PC-9 (cell line): ENCODE measurements at regions not wholly inside any gene's neighbourhood (a gene's known extent, or its start where the extent isn't known, plus 50 kb on each side); places are given as distances from the start of the nearest gene placed in this dataset.

Experiments used
- BruUV-seq: library from RNA; stranded (reverse); fragments of 400-500 nt; replicated peaks from 2 replicates; lab custom pipeline; 2021; lab: Mats Ljungman, UMichigan
- CTCF ChIA-PET: fragments of 300-600 bp; sonication (Branson Sonifier 250); formaldehyde crosslinking; loops from one replicate; lab custom pipeline; 2022; ENCODE audit warnings: antibody characterized with exemption; lab: Charles Lee
- POLR2A ChIA-PET: fragments of 300-600 bp; sonication (Branson Sonifier 250); formaldehyde crosslinking; loops from one replicate; lab custom pipeline; 2022; ENCODE audit warnings: antibody characterized with exemption; ENCODE audit not compliant: unreplicated experiment; lab: Charles Lee
- DNase-seq, 2 experiments: peaks; one replicate each; pipeline versions ENCODE4 v3.0.0 to v3.0.0-alpha.2; 2015 to 2022; ENCODE audit warnings: mixed read lengths in 1 of 2
- H2AFZ ChIP-seq: fragments of 200-600 bp; sonication (generic); 2 replicates; pipeline ENCODE4 v1.8.1; 2017; ENCODE audit warnings: antibody characterized with exemption
- H3F3A ChIP-seq: fragments of 200-600 bp; sonication (generic); 2 replicates; pipeline ENCODE4 v1.8.1; 2017; ENCODE audit warnings: antibody characterized with exemption, mild to moderate bottlenecking, low read depth; ENCODE audit not compliant: insufficient read depth
- H3K27ac ChIP-seq: fragments of 200-600 bp; sonication (generic); 2 replicates; pipeline ENCODE4 v1.6.1; 2016; ENCODE audit warnings: mixed run types
- H3K27me3 ChIP-seq: fragments of 200-600 bp; sonication (generic); 2 replicates; pipeline ENCODE4 v1.6.1; 2016; ENCODE audit warnings: low read depth, mixed run types; ENCODE audit not compliant: insufficient read depth
- H3K36me3 ChIP-seq: fragments of 200-600 bp; sonication (generic); 2 replicates; pipeline ENCODE4 v1.6.1; 2016; ENCODE audit warnings: low read depth, mixed run types
- H3K4me1 ChIP-seq: fragments of 200-600 bp; sonication (generic); replicated peaks from 2 replicates; pipeline ENCODE4 v1.6.1; 2016; ENCODE audit warnings: mixed run types; ENCODE audit not compliant: insufficient read depth
- H3K4me2 ChIP-seq: fragments of 200-600 bp; sonication (generic); 2 replicates; pipeline ENCODE4 v1.6.1; 2017; ENCODE audit warnings: mixed run types
- H3K4me3 ChIP-seq: fragments of 200-600 bp; sonication (generic); 2 replicates; pipeline ENCODE4 v1.6.1; 2016; ENCODE audit warnings: mixed run types
- H3K79me2 ChIP-seq: fragments of 200-600 bp; sonication (generic); 2 replicates; pipeline ENCODE4 v1.6.1; 2017; ENCODE audit warnings: low read depth, mixed run types
- H3K9me2 ChIP-seq: fragments of 200-600 bp; sonication (generic); 2 replicates; pipeline ENCODE4 v1.8.1; 2017; ENCODE audit warnings: mild to moderate bottlenecking; ENCODE audit not compliant: insufficient read depth
- H3K9me3 ChIP-seq: fragments of 200-600 bp; sonication (generic); 2 replicates; pipeline ENCODE4 v1.8.1; 2016; ENCODE audit warnings: low read depth; ENCODE audit not compliant: insufficient read depth
- H4K20me1 ChIP-seq: fragments of 200-600 bp; sonication (generic); 2 replicates; pipeline ENCODE4 v1.8.1; 2017; ENCODE audit not compliant: insufficient read depth
- EZH2 ChIP-seq: fragments of 200-600 bp; sonication (generic); IDR thresholded peaks from 2 replicates; pipeline ENCODE4 v1.8.0; 2017; ENCODE audit warnings: antibody characterized with exemption, low read depth
- intact Hi-C: fragments of 100-400 bp; cut with micrococcal nuclease; formaldehyde crosslinking; loops from one replicate; pipeline ENCODE4 v1.10.0; 2022; ENCODE audit not compliant: unreplicated experiment
- TF ChIP-seq, protein P1 (sequence below): fragments of 200-600 bp; sonication (generic); conservative IDR thresholded peaks from 2 replicates; pipeline ENCODE4 v1.6.1; 2017; ENCODE audit warnings: mixed run types, antibody characterized with exemption, mild to moderate bottlenecking, moderate library complexity

DNA sequence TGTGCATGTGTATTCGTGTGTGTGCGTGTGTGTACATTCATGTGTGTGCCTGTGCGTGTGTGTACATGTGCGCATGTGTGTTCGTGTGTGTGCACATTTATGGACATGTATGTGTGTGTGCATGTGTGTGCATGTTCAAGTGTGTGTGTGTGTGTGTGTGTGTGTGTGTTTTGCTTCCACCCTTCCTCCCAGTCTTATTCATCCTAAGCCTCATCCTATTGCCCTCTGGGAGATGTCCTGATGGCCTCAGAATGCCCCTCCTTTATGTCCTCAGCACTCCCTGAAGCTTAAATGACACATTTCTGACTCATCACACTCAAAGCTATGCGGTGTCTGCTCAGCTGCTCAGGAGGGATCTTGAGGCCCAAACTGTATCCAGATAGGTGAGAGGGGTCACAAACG, 76.6 kb upstream of the CCDC167 start:
- Histone ChIP-seq H4K20me1 (no peaks in the 10 kb centered on the region), H3K27me3 (no peaks in the 10 kb centered on the region), H2AFZ (no peak overlapping the region), H3K36me3 (no peaks in the 10 kb centered on the region), H3F3A (peaks cover 15% of the 10 kb centered on the region; the same call in 1 of the 2 replicates), H3K9me3 (no peaks in the 10 kb centered on the region), H3K4me3 (no peak overlapping the region), H3K4me1 (peaks cover 40% of the 10 kb centered on the region), H3K9me2 (no peaks in the 10 kb centered on the region), H3K79me2 (no peaks in the 10 kb centered on the region), H3K27ac (peak overlapping the region; percentile 64), H3K4me2 (peak overlapping the region; percentile 60)
- no peak for TF ChIP-seq EZH2
- TF ChIP-seq, protein P1, sequence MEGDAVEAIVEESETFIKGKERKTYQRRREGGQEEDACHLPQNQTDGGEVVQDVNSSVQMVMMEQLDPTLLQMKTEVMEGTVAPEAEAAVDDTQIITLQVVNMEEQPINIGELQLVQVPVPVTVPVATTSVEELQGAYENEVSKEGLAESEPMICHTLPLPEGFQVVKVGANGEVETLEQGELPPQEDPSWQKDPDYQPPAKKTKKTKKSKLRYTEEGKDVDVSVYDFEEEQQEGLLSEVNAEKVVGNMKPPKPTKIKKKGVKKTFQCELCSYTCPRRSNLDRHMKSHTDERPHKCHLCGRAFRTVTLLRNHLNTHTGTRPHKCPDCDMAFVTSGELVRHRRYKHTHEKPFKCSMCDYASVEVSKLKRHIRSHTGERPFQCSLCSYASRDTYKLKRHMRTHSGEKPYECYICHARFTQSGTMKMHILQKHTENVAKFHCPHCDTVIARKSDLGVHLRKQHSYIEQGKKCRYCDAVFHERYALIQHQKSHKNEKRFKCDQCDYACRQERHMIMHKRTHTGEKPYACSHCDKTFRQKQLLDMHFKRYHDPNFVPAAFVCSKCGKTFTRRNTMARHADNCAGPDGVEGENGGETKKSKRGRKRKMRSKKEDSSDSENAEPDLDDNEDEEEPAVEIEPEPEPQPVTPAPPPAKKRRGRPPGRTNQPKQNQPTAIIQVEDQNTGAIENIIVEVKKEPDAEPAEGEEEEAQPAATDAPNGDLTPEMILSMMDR: no peak
- POLR2A ChIA-PET: interaction anchor here (0.6 to 0.7 kb wide), 3 partner anchors 12 to 72 kb away, joined by 3 to 16 read pairs (median 4); no protein-coding TSS in a partner anchor
- CTCF ChIA-PET: interaction anchor here (0.7 to 1.2 kb wide), 3 partner anchors 78 to 1064 kb away, joined by 3 to 4 read pairs (median 3); partner anchors contain the start of gene BTBD9
- intact Hi-C loops: loop anchor here (2.0 kb wide), 1 partner anchor 62 kb away; no protein-coding TSS in a partner anchor
- BruUV-seq: no TSS peak
- peak; percentile 56 to 88 for DNase-seq

DNA sequence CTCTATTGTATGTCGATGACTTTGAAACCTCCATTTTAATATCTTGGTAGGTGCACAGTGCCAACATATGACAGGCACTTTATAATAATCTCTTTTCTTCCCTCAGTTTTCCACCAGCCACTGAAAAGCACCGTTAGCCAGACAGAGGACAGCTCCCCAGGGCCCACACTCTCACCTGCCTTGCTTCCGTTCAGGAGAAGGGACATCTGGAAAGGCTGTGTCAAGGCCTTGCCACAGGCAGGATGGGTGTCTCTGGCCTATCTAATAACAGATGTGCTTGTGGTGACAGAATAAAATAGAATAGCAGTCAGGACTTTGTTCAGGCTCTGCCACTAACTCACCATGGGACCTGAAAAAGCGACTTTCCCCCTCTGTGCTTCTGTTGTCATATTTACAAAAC, 75.5 kb upstream of the CCDC167 start:
- intact Hi-C loops: no loop called here
- H2AFZ ChIP-seq: no peak overlapping the region
- ChIA-PET CTCF (no interaction called here), POLR2A (interaction anchor here (0.6 to 0.7 kb wide), 2 partner anchors 47 to 270 kb away, joined by 4 to 8 read pairs; no protein-coding TSS in a partner anchor)
- peaks cover 32% of the 10 kb centered on the region for H3K4me1 ChIP-seq
- no peaks in the 10 kb centered on the region for H3K79me2 ChIP-seq
- no peaks in the 10 kb centered on the region for H3K36me3 ChIP-seq
- no peak overlapping the region for H3K27ac ChIP-seq
- no peak overlapping the region for H3K4me2 ChIP-seq
- H3K27me3 ChIP-seq: no peaks in the 10 kb centered on the region
- no peaks in the 10 kb centered on the region for H4K20me1 ChIP-seq
- no peaks in the 10 kb centered on the region for H3K9me2 ChIP-seq
- H3K4me3 ChIP-seq: no peak overlapping the region
- H3K9me3 ChIP-seq: no peaks in the 10 kb centered on the region
- DNase-seq: no peak
- no TSS peak for BruUV-seq
- peaks cover 15% of the 10 kb centered on the region; the same call in 1 of the 2 replicates for H3F3A ChIP-seq
- TF ChIP-seq, protein P1: no peak
- TF ChIP-seq EZH2: no peak

DNA sequence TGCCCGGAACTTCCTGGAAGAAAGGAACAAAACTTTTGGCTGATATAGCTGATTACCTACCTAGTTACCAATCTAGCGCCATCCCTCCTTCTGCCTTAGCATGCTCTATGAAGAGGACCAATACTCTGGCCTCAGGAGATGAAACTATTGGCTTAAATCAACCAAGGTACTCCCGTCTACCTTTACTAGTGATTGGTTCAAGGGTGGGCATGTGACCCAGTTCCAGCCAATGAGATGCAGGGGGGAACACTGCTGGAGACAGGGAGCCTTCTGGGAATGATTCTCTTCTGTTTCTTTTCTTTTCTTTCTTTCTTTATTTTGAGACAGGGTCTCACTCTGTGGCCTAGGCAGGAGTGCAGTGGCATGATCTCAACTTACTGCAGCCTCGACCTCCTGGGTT, 72.6 kb upstream of the CCDC167 start:
- TF ChIP-seq EZH2: no peak
- TF ChIP-seq, protein P1: no peak
- Histone ChIP-seq H3K27me3 (no peaks in the 10 kb centered on the region), H2AFZ (no peak overlapping the region), H3K4me3 (no peak overlapping the region), H3K36me3 (no peaks in the 10 kb centered on the region), H4K20me1 (no peaks in the 10 kb centered on the region), H3K27ac (no peak overlapping the region), H3F3A (peaks cover 15% of the 10 kb centered on the region; the same call in 1 of the 2 replicates), H3K79me2 (no peaks in the 10 kb centered on the region), H3K9me3 (no peaks in the 10 kb centered on the region), H3K4me1 (peaks cover 23% of the 10 kb centered on the region), H3K4me2 (no peak overlapping the region), H3K9me2 (no peaks in the 10 kb centered on the region)
- intact Hi-C loops: no loop called here
- no peak for DNase-seq
- CTCF ChIA-PET: interaction anchor here (0.6 kb wide), 1 partner anchor 86 kb away, joined by 4 read pairs; no protein-coding TSS in a partner anchor
- POLR2A ChIA-PET: no interaction called here
- no TSS peak for BruUV-seq
